GM13976 (cell line): ENCODE measurements at regions not wholly inside any gene's neighbourhood (a gene's known extent, or its start where the extent isn't known, plus 50 kb on each side); places are given as distances from the start of the nearest gene placed in this dataset.

Source experiments
- DNase-seq: peaks from one replicate; pipeline ENCODE4 v3.0.0; 2012; ENCODE audit warnings: low spot score
- in situ Hi-C: fragments of 300-500 bp; cut with MboI; formaldehyde crosslinking; loops from one replicate; pipeline ENCODE4 v1.12.0; 2022; ENCODE audit warnings: low sequenced_read_pairs, mixed read lengths, inconsistent platforms; ENCODE audit not compliant: unreplicated experiment
- TF ChIP-seq, protein P1 (sequence below): IDR thresholded peaks from 2 replicates; pipeline ENCODE4 v1.5.1; 2012; ENCODE audit warnings: borderline replicate concordance, mild to moderate bottlenecking; ENCODE audit not compliant: insufficient read depth; ENCODE audit errors: extremely low read depth, missing control alignments, control extremely low read depth

DNA sequence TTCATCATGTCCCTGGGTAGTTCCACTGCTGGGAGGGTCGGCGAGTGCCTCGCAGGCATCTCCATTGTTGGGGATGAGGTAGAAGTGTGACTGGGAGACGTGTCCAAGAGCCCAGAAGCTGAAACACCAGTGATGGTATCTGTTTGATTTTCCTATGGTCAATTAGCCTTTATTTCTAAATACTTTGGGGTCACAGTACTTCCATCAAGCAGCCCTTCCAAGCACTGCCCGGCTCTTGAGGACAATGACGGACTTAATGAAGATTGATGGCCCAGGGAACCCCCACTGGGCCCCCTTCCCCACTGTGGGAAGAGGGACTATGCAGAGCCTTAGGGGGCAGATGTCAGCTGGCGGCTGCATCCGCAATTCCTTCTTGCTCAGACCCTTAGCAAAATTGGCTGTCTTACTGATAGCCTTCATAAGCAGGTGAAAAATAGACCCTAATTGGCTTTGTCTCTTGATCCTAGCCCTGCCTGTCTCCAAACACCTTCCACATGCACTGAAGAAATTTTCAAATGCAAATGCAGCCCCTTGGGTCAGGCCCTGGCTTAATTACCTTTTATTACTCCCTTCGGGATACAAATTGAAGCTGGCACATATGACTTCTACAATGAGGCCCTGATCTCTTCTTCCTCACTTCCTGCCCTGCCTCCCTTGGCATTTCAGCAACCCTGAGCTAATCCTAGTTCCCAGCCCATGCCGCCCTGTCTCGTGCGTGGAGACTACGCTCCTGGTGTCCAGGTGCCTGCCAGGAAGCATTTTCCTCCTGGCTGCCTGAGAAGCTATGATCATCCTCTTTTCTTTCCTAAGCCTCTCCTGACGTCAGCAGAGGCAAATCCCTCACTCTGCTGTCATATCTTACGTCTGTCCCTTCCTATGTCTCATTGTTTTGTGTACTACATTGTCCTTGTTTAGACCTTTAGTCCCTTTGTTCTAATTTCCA is 124.5 kb upstream of the GDF10 start:
- in situ Hi-C loops, result no loop called here
- no peak for DNase-seq
- TF ChIP-seq, protein P1, sequence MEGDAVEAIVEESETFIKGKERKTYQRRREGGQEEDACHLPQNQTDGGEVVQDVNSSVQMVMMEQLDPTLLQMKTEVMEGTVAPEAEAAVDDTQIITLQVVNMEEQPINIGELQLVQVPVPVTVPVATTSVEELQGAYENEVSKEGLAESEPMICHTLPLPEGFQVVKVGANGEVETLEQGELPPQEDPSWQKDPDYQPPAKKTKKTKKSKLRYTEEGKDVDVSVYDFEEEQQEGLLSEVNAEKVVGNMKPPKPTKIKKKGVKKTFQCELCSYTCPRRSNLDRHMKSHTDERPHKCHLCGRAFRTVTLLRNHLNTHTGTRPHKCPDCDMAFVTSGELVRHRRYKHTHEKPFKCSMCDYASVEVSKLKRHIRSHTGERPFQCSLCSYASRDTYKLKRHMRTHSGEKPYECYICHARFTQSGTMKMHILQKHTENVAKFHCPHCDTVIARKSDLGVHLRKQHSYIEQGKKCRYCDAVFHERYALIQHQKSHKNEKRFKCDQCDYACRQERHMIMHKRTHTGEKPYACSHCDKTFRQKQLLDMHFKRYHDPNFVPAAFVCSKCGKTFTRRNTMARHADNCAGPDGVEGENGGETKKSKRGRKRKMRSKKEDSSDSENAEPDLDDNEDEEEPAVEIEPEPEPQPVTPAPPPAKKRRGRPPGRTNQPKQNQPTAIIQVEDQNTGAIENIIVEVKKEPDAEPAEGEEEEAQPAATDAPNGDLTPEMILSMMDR, result no peak

DNA sequence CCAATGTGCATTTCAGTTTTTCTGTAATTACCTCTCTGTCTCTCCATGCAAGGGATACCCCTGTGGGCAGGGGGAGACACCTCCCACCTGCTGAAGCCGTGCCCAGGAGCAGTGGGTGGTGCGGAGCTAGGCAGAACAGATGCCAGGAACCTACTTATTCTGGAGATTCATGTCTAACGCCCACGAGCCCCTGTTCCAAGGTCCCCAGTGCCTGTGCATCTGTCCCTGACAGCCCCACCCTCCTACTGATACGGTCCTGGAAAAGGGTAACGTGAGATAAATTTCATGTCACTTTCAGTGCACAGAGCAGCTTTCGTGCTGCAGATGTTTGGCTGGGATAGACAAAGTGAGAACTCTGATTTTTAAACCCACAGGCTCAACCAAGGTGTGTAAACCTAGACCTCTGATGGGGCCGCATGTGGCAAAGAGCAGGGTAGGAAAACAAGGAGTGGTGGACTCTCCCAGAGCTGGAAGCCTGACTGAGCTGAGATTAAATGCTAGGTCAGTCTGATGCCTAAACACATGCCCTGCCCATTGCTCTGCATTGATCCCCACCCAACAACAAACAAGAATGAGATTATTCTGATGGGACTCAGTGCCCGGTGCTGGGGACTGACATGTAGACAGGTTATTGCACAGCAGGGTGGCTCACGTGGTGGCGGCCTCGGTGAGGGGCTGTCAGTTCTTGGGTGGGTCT is 123.6 kb upstream of the GDF10 start:
- DNase-seq, result no peak
- in situ Hi-C loops, result no loop called here
- TF ChIP-seq, protein P1, result no peak

- in situ Hi-C loops, result no loop called here
- no peak for DNase-seq
- TF ChIP-seq, protein P1, result no peak
These were observed 122.8 kb upstream of the GDF10 start for GRCh38 chr10:47176903-47177868.

- in situ Hi-C loops, result no loop called here
- TF ChIP-seq, protein P1, result no peak
- no peak for DNase-seq
These were observed 121.3 kb upstream of the GDF10 start for GRCh38 chr10:47178537-47179290.

DNA sequence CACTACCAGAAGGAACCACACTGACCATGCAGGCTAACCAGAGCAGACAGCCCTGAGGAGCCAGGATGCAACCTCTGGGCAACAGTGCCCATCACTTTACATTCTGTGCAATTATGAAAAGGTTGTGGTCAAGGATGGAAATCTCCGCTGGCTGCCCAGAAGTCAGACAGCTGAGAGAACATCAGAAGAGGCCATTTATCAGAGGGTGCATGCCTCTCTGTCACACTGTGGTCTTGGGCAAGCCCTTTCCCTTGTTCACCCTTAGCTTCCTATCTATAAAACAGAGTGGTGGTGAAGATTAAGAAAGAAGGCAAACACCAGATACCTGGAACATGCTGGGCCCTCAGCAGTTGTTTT is 120.7 kb upstream of the GDF10 start:
- TF ChIP-seq, protein P1, result no peak
- in situ Hi-C loops, result no loop called here
- DNase-seq, result no peak
